IPS-18c (cell line): ENCODE measurements at regions not wholly inside any gene's neighbourhood (a gene's known extent, or its start where the extent isn't known, plus 50 kb on each side); places are given as distances from the start of the nearest gene placed in this dataset.
A peak's percentile ranks its signal among the peaks of the same experiment; 100 is the strongest.

Experiments used
- H3K4me3 ChIP-seq: 2 replicates; pipeline ENCODE4 v1.7.0; 2013; ENCODE audit warnings: low read depth, mild to moderate bottlenecking, low read length, moderate library complexity; ENCODE audit not compliant: insufficient read depth
- H3K9me3 ChIP-seq: one replicate; pipeline ENCODE4 v1.6.1; 2013; ENCODE audit warnings: mild to moderate bottlenecking, low read length, moderate library complexity; ENCODE audit not compliant: control insufficient read depth, insufficient read depth

- H3K4me3 ChIP-seq = no peak overlapping the region
- no peaks in the 10 kb centered on the region for H3K9me3 ChIP-seq
Measured at GRCh38 chr9:129484352-129485000, 136.4 kb downstream of the C9orf50 start.

GRCh38 chr9:129483415-129484351, 137.2 kb downstream of the C9orf50 start:
- Histone ChIP-seq H3K9me3 (no peaks in the 10 kb centered on the region), H3K4me3 (peak overlapping the region; percentile 43)

- peak overlapping the region; percentile 43 for H3K4me3 ChIP-seq
Measured at GRCh38 chr9:129482521-129483414, 138.1 kb downstream of the C9orf50 start.

GRCh38 chr9:129481810-129482511, 138.9 kb downstream of the C9orf50 start:
- Histone ChIP-seq H3K4me3 (peak overlapping the region; percentile 41), H3K9me3 (no peaks in the 10 kb centered on the region)

More at GRCh38 chr9:129482521-129483414, 138.1 kb downstream of the C9orf50 start:
- no peaks in the 10 kb centered on the region for H3K9me3 ChIP-seq

GRCh38 chr9:129481424-129481809, 139.5 kb downstream of the C9orf50 start:
- H3K9me3 ChIP-seq = no peaks in the 10 kb centered on the region
- H3K4me3 ChIP-seq = no peak overlapping the region

- no peak overlapping the region for H3K4me3 ChIP-seq
- no peaks in the 10 kb centered on the region for H3K9me3 ChIP-seq
Measured at GRCh38 chr9:129480745-129481144, 140.2 kb downstream of the C9orf50 start.

GRCh38 chr9:129480227-129480626, 140.7 kb downstream of the C9orf50 start:
- Histone ChIP-seq H3K4me3 (no peak overlapping the region), H3K9me3 (no peaks in the 10 kb centered on the region)

- H3K9me3 ChIP-seq = peaks cover 2% of the 10 kb centered on the region
Measured at GRCh38 chr9:129479631-129480011, 141.3 kb downstream of the C9orf50 start.

GRCh38 chr9:129478961-129479630, 141.8 kb downstream of the C9orf50 start:
- Histone ChIP-seq H3K9me3 (peaks cover 2% of the 10 kb centered on the region), H3K4me3 (no peak overlapping the region)

More at GRCh38 chr9:129479631-129480011, 141.3 kb downstream of the C9orf50 start:
- H3K4me3 ChIP-seq = no peak overlapping the region

- H3K4me3 ChIP-seq = no peak overlapping the region
- peaks cover 2% of the 10 kb centered on the region for H3K9me3 ChIP-seq
Measured at GRCh38 chr9:129478461-129478860, 142.4 kb downstream of the C9orf50 start.

- Histone ChIP-seq H3K9me3 (peaks cover 2% of the 10 kb centered on the region), H3K4me3 (no peak overlapping the region)
Measured at GRCh38 chr9:129476821-129477611, 143.9 kb downstream of the C9orf50 start.

GRCh38 chr9:129474740-129475404, 146.0 kb downstream of the C9orf50 start:
- H3K4me3 ChIP-seq = no peak overlapping the region
- H3K9me3 ChIP-seq = peaks cover 2% of the 10 kb centered on the region

GRCh38 chr9:129473523-129474244, 147.2 kb downstream of the C9orf50 start:
- H3K9me3 ChIP-seq = peaks cover 2% of the 10 kb centered on the region
- no peak overlapping the region for H3K4me3 ChIP-seq

GRCh38 chr9:129472651-129473102, 148.2 kb downstream of the C9orf50 start:
- Histone ChIP-seq H3K9me3 (peaks cover 2% of the 10 kb centered on the region), H3K4me3 (no peak overlapping the region)
